Calu3 (cell line): ENCODE measurements at regions not wholly inside any gene's neighbourhood (a gene's known extent, or its start where the extent isn't known, plus 50 kb on each side); places are given as distances from the start of the nearest gene placed in this dataset.
A peak's percentile ranks its signal among the peaks of the same experiment; 100 is the strongest.
"Not testable (repeated sequence)": the region's sequence is repeated elsewhere in the genome, so short reads cannot be mapped to it uniquely, and the experiment has no call there.

Source experiments
- BruUV-seq: library from RNA; stranded (reverse); fragments of 400-500 nt; replicated peaks from 2 replicates; lab custom pipeline; 2021; lab: Mats Ljungman, UMichigan
- CTCF ChIA-PET: fragments of 300-600 bp; sonication (Branson Sonifier 250); formaldehyde crosslinking; loops from one replicate; lab custom pipeline; 2022; ENCODE audit warnings: antibody characterized with exemption; lab: Charles Lee
- DNase-seq: peaks from one replicate; pipeline ENCODE4 v3.0.0; 2022
- H3K27ac Mint-ChIP-seq: one replicate; pipeline ENCODE4 v1.8.0; 2022; ENCODE audit warnings: mixed read lengths; ENCODE audit not compliant: unreplicated experiment
- H3K27me3 Mint-ChIP-seq: one replicate; pipeline ENCODE4 v1.8.0; 2022; ENCODE audit warnings: mixed read lengths; ENCODE audit not compliant: unreplicated experiment
- H3K36me3 Mint-ChIP-seq: one replicate; pipeline ENCODE4 v1.8.0; 2022; ENCODE audit warnings: mild to moderate bottlenecking, moderate library complexity, mixed read lengths; ENCODE audit not compliant: insufficient read depth, unreplicated experiment
- H3K4me1 Mint-ChIP-seq: one replicate; pipeline ENCODE4 v1.8.0; 2022; ENCODE audit warnings: mild to moderate bottlenecking, low read depth, mixed read lengths; ENCODE audit not compliant: unreplicated experiment
- H3K4me3 Mint-ChIP-seq: one replicate; pipeline ENCODE4 v1.8.0; 2022; ENCODE audit warnings: mild to moderate bottlenecking, low read depth, moderate library complexity, mixed read lengths; ENCODE audit not compliant: unreplicated experiment
- H3K9me3 Mint-ChIP-seq: one replicate; pipeline ENCODE4 v1.8.0; 2022; ENCODE audit warnings: low read depth, mixed read lengths; ENCODE audit not compliant: unreplicated experiment
- intact Hi-C: fragments of 100-400 bp; cut with micrococcal nuclease; formaldehyde crosslinking; loops from one replicate; pipeline ENCODE4 v1.10.0; 2022; ENCODE audit not compliant: unreplicated experiment
- TF ChIP-seq, protein P1 (sequence below): fragments of 200-600 bp; IDR thresholded peaks from one replicate; pipeline ENCODE4 v1.8.0; 2022; ENCODE audit warnings: antibody characterized with exemption; ENCODE audit not compliant: unreplicated experiment

DNA sequence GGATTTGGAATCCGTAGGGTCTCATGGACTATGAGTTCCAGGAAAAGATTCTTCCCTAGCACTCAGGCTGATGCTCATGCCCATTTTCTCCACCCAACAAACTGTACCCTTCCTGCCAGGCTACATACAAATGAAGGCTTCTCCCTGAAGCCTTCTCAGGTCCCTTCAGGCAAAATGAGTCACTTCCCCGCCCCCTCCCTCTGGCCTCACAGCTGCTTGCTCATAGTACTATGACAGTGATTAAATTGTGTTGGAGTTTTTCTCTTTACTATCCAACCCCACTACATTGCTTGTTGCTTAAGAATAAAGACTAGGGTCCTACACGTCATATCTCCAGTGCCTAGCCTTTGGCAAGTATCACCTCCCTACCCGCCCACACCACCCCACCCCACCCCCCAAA is 207.6 kb upstream of the NFIA start:
- Mint-ChIP-seq H3K27ac (no peak overlapping the region), H3K27me3 (no peaks in the 10 kb centered on the region), H3K36me3 (no peaks in the 10 kb centered on the region), H3K9me3 (no peaks in the 10 kb centered on the region), H3K4me3 (no peak overlapping the region), H3K4me1 (peaks cover 7% of the 10 kb centered on the region)
- CTCF ChIA-PET = interaction anchor here (0.6 to 1.2 kb wide), 2 partner anchors 16 to 22 kb away, joined by 3 read pairs; no protein-coding TSS in a partner anchor
- intact Hi-C loops = no loop called here
- TF ChIP-seq, protein P1, sequence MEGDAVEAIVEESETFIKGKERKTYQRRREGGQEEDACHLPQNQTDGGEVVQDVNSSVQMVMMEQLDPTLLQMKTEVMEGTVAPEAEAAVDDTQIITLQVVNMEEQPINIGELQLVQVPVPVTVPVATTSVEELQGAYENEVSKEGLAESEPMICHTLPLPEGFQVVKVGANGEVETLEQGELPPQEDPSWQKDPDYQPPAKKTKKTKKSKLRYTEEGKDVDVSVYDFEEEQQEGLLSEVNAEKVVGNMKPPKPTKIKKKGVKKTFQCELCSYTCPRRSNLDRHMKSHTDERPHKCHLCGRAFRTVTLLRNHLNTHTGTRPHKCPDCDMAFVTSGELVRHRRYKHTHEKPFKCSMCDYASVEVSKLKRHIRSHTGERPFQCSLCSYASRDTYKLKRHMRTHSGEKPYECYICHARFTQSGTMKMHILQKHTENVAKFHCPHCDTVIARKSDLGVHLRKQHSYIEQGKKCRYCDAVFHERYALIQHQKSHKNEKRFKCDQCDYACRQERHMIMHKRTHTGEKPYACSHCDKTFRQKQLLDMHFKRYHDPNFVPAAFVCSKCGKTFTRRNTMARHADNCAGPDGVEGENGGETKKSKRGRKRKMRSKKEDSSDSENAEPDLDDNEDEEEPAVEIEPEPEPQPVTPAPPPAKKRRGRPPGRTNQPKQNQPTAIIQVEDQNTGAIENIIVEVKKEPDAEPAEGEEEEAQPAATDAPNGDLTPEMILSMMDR = no peak
- no TSS peak for BruUV-seq
- DNase-seq = peak; percentile 17

DNA sequence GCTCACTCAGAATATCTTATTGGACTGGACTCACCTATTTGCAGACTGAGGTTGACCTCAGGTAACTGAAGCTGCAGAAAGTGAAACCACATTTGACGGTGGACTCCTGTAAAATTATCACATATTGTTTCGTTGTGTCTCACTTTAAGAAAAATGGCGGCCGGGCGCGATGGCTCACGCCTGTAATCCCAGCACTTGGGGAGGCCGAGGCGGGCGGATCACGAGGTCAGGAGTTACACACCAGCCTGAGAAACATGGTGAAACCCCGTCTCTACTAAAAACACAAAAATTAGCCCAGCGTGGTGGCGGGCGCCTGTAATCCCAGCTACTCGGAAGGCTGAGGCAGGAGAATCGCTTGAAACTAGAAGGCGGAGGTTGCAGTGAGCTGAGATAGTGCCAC is 209.0 kb upstream of the NFIA start:
- BruUV-seq, H3K36me3 Mint-ChIP-seq, intact Hi-C loops, H3K4me1 Mint-ChIP-seq, H3K27ac Mint-ChIP-seq, CTCF ChIA-PET, DNase-seq, H3K9me3 Mint-ChIP-seq, H3K27me3 Mint-ChIP-seq, H3K4me3 Mint-ChIP-seq: not testable (repeated sequence)

DNA sequence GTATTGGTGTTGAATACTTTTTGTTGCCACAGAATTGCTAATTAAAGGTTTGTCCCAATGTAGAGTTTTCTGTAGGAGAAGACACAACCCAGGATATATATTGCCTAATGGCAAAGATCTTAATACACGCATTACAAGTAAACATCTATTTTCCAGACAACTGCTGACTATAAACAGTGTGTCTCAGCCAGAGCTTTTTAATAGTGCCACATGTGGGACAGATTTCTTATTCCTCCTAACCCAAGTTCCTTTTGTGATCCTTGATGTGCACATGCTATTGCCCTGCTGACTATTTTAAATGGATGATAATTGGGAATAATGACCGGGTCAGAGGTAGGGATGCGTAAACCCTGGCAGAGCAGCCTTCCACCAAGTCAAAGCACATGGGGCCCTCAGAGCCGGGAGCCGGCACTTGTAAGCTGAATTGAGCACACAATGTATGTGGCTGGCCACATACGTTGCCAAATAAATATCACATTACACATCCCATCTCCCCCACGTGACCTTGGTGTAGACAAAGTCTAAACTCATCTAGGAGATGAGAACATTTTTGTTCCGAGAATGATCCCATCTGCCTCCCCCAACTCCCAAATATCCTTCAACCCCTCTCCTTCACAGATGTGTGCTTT is 209.8 kb upstream of the NFIA start:
- Mint-ChIP-seq H3K9me3 (no peaks in the 10 kb centered on the region), H3K27ac (no peak overlapping the region), H3K27me3 (no peaks in the 10 kb centered on the region), H3K4me3 (no peak overlapping the region), H3K4me1 (peaks cover 7% of the 10 kb centered on the region), H3K36me3 (no peaks in the 10 kb centered on the region)
- TF ChIP-seq, protein P1 = no peak
- CTCF ChIA-PET = no interaction called here
- intact Hi-C loops = no loop called here
- DNase-seq = no peak
- no TSS peak for BruUV-seq

DNA sequence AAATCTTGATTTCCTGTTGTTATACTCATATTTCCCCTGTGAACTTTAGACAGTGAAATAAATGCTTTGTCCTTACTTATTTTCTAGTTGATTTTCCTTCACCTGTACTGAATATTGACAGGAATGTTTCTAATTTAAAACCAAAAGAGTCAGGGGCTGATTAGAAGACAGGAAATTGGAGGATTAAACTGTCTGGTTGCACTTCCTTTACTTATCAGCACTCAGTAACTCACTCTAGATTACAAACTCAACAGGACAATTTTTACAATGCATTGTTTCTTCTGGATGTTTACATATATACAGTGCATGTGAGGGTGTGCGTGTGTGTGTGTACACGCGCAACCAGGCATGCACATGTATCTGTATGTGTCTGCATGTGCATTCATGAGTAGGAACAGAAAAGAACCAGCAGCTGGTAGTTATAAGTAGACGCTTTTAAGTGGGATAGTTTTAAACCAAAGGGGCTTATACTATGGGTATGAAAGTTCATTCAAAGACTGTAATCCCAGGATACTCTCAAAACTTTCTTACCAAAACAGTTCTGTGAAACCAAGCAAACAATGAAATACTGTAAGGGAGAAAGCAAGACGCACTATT is 212.0 kb upstream of the NFIA start:
- intact Hi-C loops = no loop called here
- H3K9me3 Mint-ChIP-seq = no peaks in the 10 kb centered on the region
- peaks cover 7% of the 10 kb centered on the region for H3K4me1 Mint-ChIP-seq
- no peaks in the 10 kb centered on the region for H3K36me3 Mint-ChIP-seq
- BruUV-seq = no TSS peak
- H3K4me3 Mint-ChIP-seq = no peak overlapping the region
- TF ChIP-seq, protein P1 = no peak
- CTCF ChIA-PET = interaction anchor here (0.6 kb wide), 1 partner anchor 477 kb away, joined by 4 read pairs; no protein-coding TSS in a partner anchor
- DNase-seq = no peak
- H3K27me3 Mint-ChIP-seq = no peaks in the 10 kb centered on the region
- H3K27ac Mint-ChIP-seq = no peak overlapping the region
